ENCODE measurements at regions not wholly inside any gene's neighbourhood (a gene's known extent, or its start where the extent isn't known, plus 50 kb on each side); places are given as distances from the start of the nearest gene placed in this dataset.

DNA sequence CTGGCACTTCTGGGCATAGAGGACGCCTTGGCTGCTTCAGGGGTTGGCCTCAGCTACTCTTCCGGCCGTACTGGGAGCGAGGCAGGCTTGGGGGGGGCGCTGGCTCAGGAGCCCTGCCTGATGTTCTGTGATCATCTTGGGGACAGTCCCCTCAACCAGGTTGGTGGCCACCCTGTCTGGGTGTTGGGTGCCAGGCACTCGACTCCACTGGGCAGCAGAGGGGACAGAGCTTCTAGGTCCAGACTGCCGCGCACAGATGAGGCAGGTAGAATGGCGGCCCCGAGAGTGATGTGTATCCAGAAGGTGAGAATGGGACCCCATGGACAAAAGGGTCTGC lies 84.9 kb downstream of the ASB1 start:
- TF ChIP-seq, protein P1, sequence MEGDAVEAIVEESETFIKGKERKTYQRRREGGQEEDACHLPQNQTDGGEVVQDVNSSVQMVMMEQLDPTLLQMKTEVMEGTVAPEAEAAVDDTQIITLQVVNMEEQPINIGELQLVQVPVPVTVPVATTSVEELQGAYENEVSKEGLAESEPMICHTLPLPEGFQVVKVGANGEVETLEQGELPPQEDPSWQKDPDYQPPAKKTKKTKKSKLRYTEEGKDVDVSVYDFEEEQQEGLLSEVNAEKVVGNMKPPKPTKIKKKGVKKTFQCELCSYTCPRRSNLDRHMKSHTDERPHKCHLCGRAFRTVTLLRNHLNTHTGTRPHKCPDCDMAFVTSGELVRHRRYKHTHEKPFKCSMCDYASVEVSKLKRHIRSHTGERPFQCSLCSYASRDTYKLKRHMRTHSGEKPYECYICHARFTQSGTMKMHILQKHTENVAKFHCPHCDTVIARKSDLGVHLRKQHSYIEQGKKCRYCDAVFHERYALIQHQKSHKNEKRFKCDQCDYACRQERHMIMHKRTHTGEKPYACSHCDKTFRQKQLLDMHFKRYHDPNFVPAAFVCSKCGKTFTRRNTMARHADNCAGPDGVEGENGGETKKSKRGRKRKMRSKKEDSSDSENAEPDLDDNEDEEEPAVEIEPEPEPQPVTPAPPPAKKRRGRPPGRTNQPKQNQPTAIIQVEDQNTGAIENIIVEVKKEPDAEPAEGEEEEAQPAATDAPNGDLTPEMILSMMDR (IDR thresholded peaks at IDR 0.05): no peak
- TF ChIP-seq EZH2 (IDR thresholded peaks at IDR 0.05; ENCODE audit: borderline replicate concordance, insufficient read depth, low read depth, low read length, poor library complexity, severe bottlenecking): no peak

All from B cell (primary cell).